ENCODE measurements at regions not wholly inside any gene's neighbourhood (a gene's known extent, or its start where the extent isn't known, plus 50 kb on each side); places are given as distances from the start of the nearest gene placed in this dataset.

GRCh38 chr7:371119-371778, 81.3 kb downstream of the FOXL3 start:
- TF ChIP-seq CTCF (IDR thresholded peaks at IDR 0.05; ENCODE audit: poor library complexity), result no peak
- TF ChIP-seq EZH2phosphoT487 (IDR thresholded peaks at IDR 0.05; ENCODE audit: low read depth, severe bottlenecking, unreplicated experiment), result no peak
- no peak for TF ChIP-seq EZH2 (IDR thresholded peaks at IDR 0.05; ENCODE audit: borderline replicate concordance)

All from hepatocyte (in vitro differentiated cells).